H1 (cell line): ENCODE measurements at regions not wholly inside any gene's neighbourhood (a gene's known extent, or its start where the extent isn't known, plus 50 kb on each side); places are given as distances from the start of the nearest gene placed in this dataset.

Source experiments
- CTCF ChIP-seq, 3 experiments: IDR thresholded peaks; 1 replicate in 2 of 3; 2 replicates in 1 of 3; pipeline versions ENCODE4 v1.5.1 to v1.6.1; 2011; ENCODE audit warnings: low read length in 3 of 3, mild to moderate bottlenecking in 3 of 3, inconsistent platforms in 2 of 3, low read depth in 1 of 3, moderate library complexity in 1 of 3; ENCODE audit not compliant: insufficient read depth in 1 of 3; ENCODE audit errors: control extremely low read depth in 1 of 3
- EP300 ChIP-seq, 2 experiments: IDR thresholded peaks; 1 replicate in 1 of 2; 2 replicates in 1 of 2; pipeline ENCODE4 v1.6.1; 2011 to 2012; ENCODE audit warnings: low read depth in 2 of 2, low read length in 2 of 2, mild to moderate bottlenecking in 2 of 2, borderline replicate concordance in 1 of 2, inconsistent platforms in 1 of 2, moderate library complexity in 1 of 2
- GTF2F1 ChIP-seq: IDR thresholded peaks from 2 replicates; pipeline ENCODE4 v1.6.1; 2012; ENCODE audit warnings: low read depth, low read length, improper control_type of control experiment, borderline replicate concordance
- POLR2A ChIP-seq, 2 experiments: IDR thresholded peaks; 1 replicate in 1 of 2; 2 replicates in 1 of 2; pipeline ENCODE4 v1.6.1; 2011; ENCODE audit warnings: low read depth in 2 of 2, low read length in 2 of 2, mild to moderate bottlenecking in 2 of 2; ENCODE audit errors: control extremely low read depth in 1 of 2
- POLR2AphosphoS5 ChIP-seq: IDR thresholded peaks from 2 replicates; pipeline ENCODE4 v1.6.1; 2011; ENCODE audit warnings: low read depth, low read length
- RBBP5 ChIP-seq: IDR thresholded peaks from 2 replicates; pipeline ENCODE4 v1.7.1; 2012; ENCODE audit warnings: low read depth, mild to moderate bottlenecking, inconsistent platforms, low read length, moderate library complexity, borderline replicate concordance
- RNF2 ChIP-seq: fragments of 200-900, 300-1000 bp; sonication (generic); IDR thresholded peaks from 2 replicates; pipeline ENCODE4 v1.7.1; 2016; ENCODE audit warnings: borderline replicate concordance, low read depth, mild to moderate bottlenecking, antibody characterized with exemption, low read length; ENCODE audit not compliant: poor library complexity, severe bottlenecking; ENCODE audit errors: missing control alignments
- SUZ12 ChIP-seq: fragments of 200-600 bp; sonication (generic); IDR thresholded peaks from 2 replicates; pipeline ENCODE4 v1.6.1; 2012; ENCODE audit warnings: mild to moderate bottlenecking, inconsistent platforms, low read length, moderate library complexity, mixed read lengths
- TBP ChIP-seq: IDR thresholded peaks from 2 replicates; pipeline ENCODE4 v1.6.1; 2011; ENCODE audit warnings: low read depth, low read length, improper control_type of control experiment

- TF ChIP-seq SUZ12 = no peak
- TF ChIP-seq RNF2 = no peak
- TF ChIP-seq CTCF (IDR thresholded peaks at IDR 0.05; ENCODE audit: control extremely low read depth in 1 of 3, insufficient read depth in 1 of 3, low read depth in 1 of 3, low read length in 3 of 3) = no peak
- TF ChIP-seq TBP = no peak
- no peak for TF ChIP-seq RBBP5
- no peak for TF ChIP-seq GTF2F1
- no peak for TF ChIP-seq EP300 (IDR thresholded peaks at IDR 0.05; ENCODE audit: borderline replicate concordance in 1 of 2, low read depth in 2 of 2, low read length in 2 of 2)
- TF ChIP-seq POLR2AphosphoS5 = no peak
- no peak for TF ChIP-seq POLR2A (IDR thresholded peaks at IDR 0.05; ENCODE audit: control extremely low read depth in 1 of 2, low read depth in 2 of 2, low read length in 2 of 2)
These were observed 167.8 kb downstream of the CCDC71L start for GRCh38 chr7:106493041-106493731.
